ENCODE measurements at regions not wholly inside any gene's neighbourhood (a gene's known extent, or its start where the extent isn't known, plus 50 kb on each side); places are given as distances from the start of the nearest gene placed in this dataset.

GRCh38 chr10:44675387-44675874 is 235.7 kb upstream of the TMEM72 start:
- intact Hi-C loops (cut with DNase I): no loop called here
- Histone ChIP-seq H3K27ac (no peak overlapping the region), H3K27me3 (no peaks in the 10 kb centered on the region), H3K36me3 (replicated peaks in 1 of 2; ENCODE audit: insufficient read depth in 1 of 2, low read depth in 2 of 2) (no peaks in the 10 kb centered on the region), H3K4me1 (no peaks in the 10 kb centered on the region), H3K9me3 (no peaks in the 10 kb centered on the region), H3K4me3 (no peak overlapping the region)
- no peak for TF ChIP-seq POLR2A (IDR thresholded peaks at IDR 0.05)
- no peak for TF ChIP-seq CTCF (IDR thresholded peaks at IDR 0.05)
- ATAC-seq (no peak), DNase-seq (no peak)
- 70 to 75% methylated on average over 2 of the region's 2 CpGs for WGBS, 2 donors

- Histone ChIP-seq H3K27ac (no peak overlapping the region), H3K36me3 (replicated peaks in 1 of 2; ENCODE audit: insufficient read depth in 1 of 2, low read depth in 2 of 2) (no peaks in the 10 kb centered on the region), H3K27me3 (no peaks in the 10 kb centered on the region), H3K9me3 (no peaks in the 10 kb centered on the region), H3K4me3 (no peak overlapping the region), H3K4me1 (no peaks in the 10 kb centered on the region)
- TF ChIP-seq CTCF (IDR thresholded peaks at IDR 0.05) (no peak), POLR2A (IDR thresholded peaks at IDR 0.05) (no peak)
- WGBS, 2 donors: 86 to 88% methylated on average over 6 of the region's 6 CpGs
- DNase-seq (no peak), ATAC-seq (no peak)
- intact Hi-C loops (cut with DNase I): no loop called here
Measured at GRCh38 chr10:44680764-44681163, 230.4 kb upstream of the TMEM72 start.

GRCh38 chr10:44682507-44682906 is 228.6 kb upstream of the TMEM72 start:
- Histone ChIP-seq H3K9me3 (no peaks in the 10 kb centered on the region), H3K27me3 (no peaks in the 10 kb centered on the region), H3K4me3 (no peak overlapping the region), H3K36me3 (replicated peaks in 1 of 2; ENCODE audit: insufficient read depth in 1 of 2, low read depth in 2 of 2) (no peaks in the 10 kb centered on the region), H3K4me1 (no peaks in the 10 kb centered on the region), H3K27ac (no peak overlapping the region)
- ATAC-seq (no peak), DNase-seq (no peak)
- intact Hi-C loops (cut with DNase I): no loop called here
- TF ChIP-seq POLR2A (IDR thresholded peaks at IDR 0.05) (no peak), CTCF (IDR thresholded peaks at IDR 0.05) (no peak)
- WGBS, 2 donors: 79 to 85% methylated on average over 7 of the region's 7 CpGs

GRCh38 chr10:44684661-44685060 is 226.5 kb upstream of the TMEM72 start:
- no peaks in the 10 kb centered on the region for H3K36me3 ChIP-seq (replicated peaks in 1 of 2; ENCODE audit: insufficient read depth in 1 of 2, low read depth in 2 of 2)
- H3K9me3 ChIP-seq: no peaks in the 10 kb centered on the region
- TF ChIP-seq POLR2A (IDR thresholded peaks at IDR 0.05) (no peak), CTCF (IDR thresholded peaks at IDR 0.05) (no peak)
- no peaks in the 10 kb centered on the region for H3K4me1 ChIP-seq
- DNase-seq: no peak
- H3K4me3 ChIP-seq: no peak overlapping the region
- H3K27me3 ChIP-seq: no peaks in the 10 kb centered on the region
- no peak for ATAC-seq
- intact Hi-C loops (cut with DNase I): no loop called here
- 87 to 90% methylated on average over 2 of the region's 2 CpGs for WGBS, 2 donors
- no peak overlapping the region for H3K27ac ChIP-seq

GRCh38 chr10:44685220-44685619 is 225.9 kb upstream of the TMEM72 start:
- WGBS, 2 donors: 83 to 86% methylated on average over 6 of the region's 6 CpGs
- no peak overlapping the region for H3K4me3 ChIP-seq
- no peak for DNase-seq
- no peaks in the 10 kb centered on the region for H3K36me3 ChIP-seq (replicated peaks in 1 of 2; ENCODE audit: insufficient read depth in 1 of 2, low read depth in 2 of 2)
- H3K4me1 ChIP-seq: no peaks in the 10 kb centered on the region
- intact Hi-C loops (cut with DNase I): no loop called here
- no peaks in the 10 kb centered on the region for H3K9me3 ChIP-seq
- H3K27ac ChIP-seq: no peak overlapping the region
- TF ChIP-seq CTCF (IDR thresholded peaks at IDR 0.05): no peak
- no peak for TF ChIP-seq POLR2A (IDR thresholded peaks at IDR 0.05)
- ATAC-seq: no peak
- H3K27me3 ChIP-seq: no peaks in the 10 kb centered on the region

Measured in body of pancreas (tissue), 4 donors.